Neural cell (in vitro differentiated cells): ENCODE measurements at regions not wholly inside any gene's neighbourhood (a gene's known extent, or its start where the extent isn't known, plus 50 kb on each side); places are given as distances from the start of the nearest gene placed in this dataset.

ENCODE experiments used
- H2AFZ ChIP-seq: fragments of 200-600, 300-800 bp; sonication (generic), shearing (Covaris generic); 2 replicates; pipeline ENCODE4 v1.6.0; 2014; ENCODE audit warnings: low read depth, mild to moderate bottlenecking, antibody characterized with exemption, low read length, moderate library complexity
- H3F3A ChIP-seq: fragments of 200-600 bp; shearing (Covaris generic); 2 replicates; pipeline ENCODE4 v1.6.1; 2016; ENCODE audit warnings: mild to moderate bottlenecking, moderate library complexity, mixed read lengths, antibody characterized with exemption, low read length; ENCODE audit not compliant: insufficient read depth, poor library complexity, severe bottlenecking
- H3K27ac ChIP-seq: fragments of 200-600, 300-800 bp; sonication (generic), shearing (Covaris generic); 2 replicates; pipeline ENCODE4 v1.5.1; 2014; ENCODE audit warnings: mild to moderate bottlenecking, low read length, moderate library complexity
- H3K27me3 ChIP-seq: fragments of 300-800, 200-600 bp; sonication (generic), shearing (Covaris generic); 2 replicates; pipeline ENCODE4 v1.6.0; 2014; ENCODE audit warnings: mild to moderate bottlenecking, low read depth, low read length, moderate library complexity; ENCODE audit not compliant: insufficient read depth
- H3K36me3 ChIP-seq: fragments of 300-800, 200-600 bp; sonication (generic), shearing (Covaris generic); 2 replicates; pipeline ENCODE4 v1.5.1; 2014; ENCODE audit warnings: mild to moderate bottlenecking, antibody characterized with exemption, low read length, moderate library complexity; ENCODE audit not compliant: insufficient read depth
- H3K4me2 ChIP-seq: fragments of 300-800, 200-600 bp; sonication (generic), shearing (Covaris generic); 2 replicates; pipeline ENCODE4 v1.6.0; 2014; ENCODE audit warnings: mild to moderate bottlenecking, low read length
- H3K4me3 ChIP-seq: fragments of 300-800, 200-600 bp; sonication (generic), shearing (Covaris generic); 2 replicates; pipeline ENCODE4 v1.5.1; 2014; ENCODE audit warnings: mild to moderate bottlenecking, low read length, moderate library complexity
- H3K79me2 ChIP-seq: fragments of 200-600 bp; shearing (Covaris generic); replicated peaks from 2 replicates; pipeline ENCODE4 v1.6.0; 2014; ENCODE audit warnings: mild to moderate bottlenecking, low read length, moderate library complexity; ENCODE audit not compliant: insufficient read depth
- H3K9ac ChIP-seq: fragments of 300-800, 200-600 bp; sonication (generic), shearing (Covaris generic); 2 replicates; pipeline ENCODE4 v1.6.1; 2016; ENCODE audit warnings: mild to moderate bottlenecking, low read length, mixed read lengths
- H3K9me2 ChIP-seq: fragments of 200-600 bp; shearing (Covaris generic); 2 replicates; pipeline ENCODE4 v1.6.1; 2016; ENCODE audit warnings: mild to moderate bottlenecking, low read length, mixed read lengths; ENCODE audit not compliant: insufficient read depth
- H3K9me3 ChIP-seq: fragments of 200-600, 300-800 bp; sonication (generic), shearing (Covaris generic); 2 replicates; pipeline ENCODE4 v1.6.1; 2016; ENCODE audit warnings: mild to moderate bottlenecking, mixed run types, low read length, moderate library complexity, mixed read lengths
- H4K20me1 ChIP-seq: fragments of 200-600 bp; shearing (Covaris generic); 2 replicates; pipeline ENCODE4 v1.6.1; 2016; ENCODE audit warnings: mild to moderate bottlenecking, mixed run types; ENCODE audit not compliant: insufficient read depth
- EP300 ChIP-seq: fragments of 450-650 bp; conservative IDR thresholded peaks from 2 replicates; pipeline ENCODE4 v1.6.1; 2014; ENCODE audit warnings: antibody characterized with exemption, mild to moderate bottlenecking, moderate library complexity; ENCODE audit not compliant: poor library complexity, severe bottlenecking
- EZH2 ChIP-seq: fragments of 200-600, 300-800 bp; shearing (Covaris generic), sonication (generic); IDR thresholded peaks from 2 replicates; pipeline ENCODE4 v1.6.1; 2014; ENCODE audit warnings: antibody characterized with exemption, low read length, borderline replicate concordance, mild to moderate bottlenecking; ENCODE audit not compliant: insufficient read depth, poor library complexity, severe bottlenecking
- MXI1 ChIP-seq: fragments of 450-650 bp; conservative IDR thresholded peaks from 2 replicates; pipeline ENCODE4 v1.6.1; 2014; ENCODE audit warnings: antibody characterized with exemption, mild to moderate bottlenecking; ENCODE audit not compliant: poor library complexity, severe bottlenecking
- POLR2AphosphoS5 ChIP-seq: IDR thresholded peaks from 2 replicates; pipeline ENCODE4 v1.6.1; 2012
- RAD21 ChIP-seq: fragments of 450-650 bp; conservative IDR thresholded peaks from 2 replicates; pipeline ENCODE4 v1.6.1; 2014; ENCODE audit warnings: antibody characterized with exemption, mild to moderate bottlenecking, moderate library complexity
- SMC3 ChIP-seq: fragments of 450-650 bp; conservative IDR thresholded peaks from 2 replicates; pipeline ENCODE4 v1.6.1; 2014; ENCODE audit warnings: antibody characterized with exemption, mild to moderate bottlenecking, moderate library complexity; ENCODE audit not compliant: poor library complexity
- TAF1 ChIP-seq: IDR thresholded peaks from 2 replicates; pipeline ENCODE4 v1.6.1; 2012; ENCODE audit warnings: low read depth
- TF ChIP-seq, protein P1 (sequence below): IDR thresholded peaks from 2 replicates; pipeline ENCODE4 v1.6.1; 2012; ENCODE audit warnings: borderline replicate concordance
- TF ChIP-seq, protein P2 (sequence below): fragments of 450-650 bp; IDR thresholded peaks from 2 replicates; pipeline ENCODE4 v1.5.1; 2014; ENCODE audit warnings: antibody characterized with exemption, mild to moderate bottlenecking, moderate library complexity; ENCODE audit not compliant: poor library complexity, severe bottlenecking

DNA sequence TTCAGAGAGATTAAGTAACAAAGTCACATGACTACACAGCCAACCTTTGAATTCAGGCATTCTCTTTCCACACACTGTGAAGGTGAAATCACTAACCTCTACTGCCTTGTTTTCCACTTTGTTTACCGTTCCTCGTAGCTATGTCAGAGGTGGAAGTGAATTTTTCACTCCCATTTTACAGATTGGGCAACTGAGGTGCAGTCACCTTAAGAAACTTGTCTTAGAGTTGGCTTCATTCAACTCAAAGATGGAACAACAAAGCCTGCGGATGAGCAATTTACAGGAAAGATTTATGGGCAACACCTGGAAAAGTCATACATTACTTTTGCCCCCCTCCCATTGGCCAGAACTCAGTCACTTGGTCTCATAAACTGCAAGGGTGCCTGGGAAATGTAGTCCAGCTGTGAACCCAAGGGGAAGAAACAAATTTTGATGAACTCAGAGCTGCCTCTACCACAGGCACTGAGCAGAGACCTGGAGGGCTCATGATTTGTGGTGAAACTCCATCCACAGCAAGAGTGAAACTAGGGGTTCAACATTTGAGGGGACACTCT is 784.6 kb upstream of the EEF2KMT start:
- Histone ChIP-seq H3K4me2 (no peak overlapping the region), H3K27ac (no peak overlapping the region), H3K36me3 (no peaks in the 10 kb centered on the region), H3K9me2 (no peaks in the 10 kb centered on the region), H4K20me1 (no peaks in the 10 kb centered on the region), H3F3A (no peaks in the 10 kb centered on the region), H2AFZ (no peak overlapping the region), H3K4me3 (no peak overlapping the region), H3K9ac (no peak overlapping the region), H3K79me2 (no peaks in the 10 kb centered on the region), H3K9me3 (no peaks in the 10 kb centered on the region), H3K27me3 (no peaks in the 10 kb centered on the region)
- TF ChIP-seq EP300: no peak
- TF ChIP-seq RAD21: no peak
- no peak for TF ChIP-seq SMC3
- no peak for TF ChIP-seq TAF1
- no peak for TF ChIP-seq POLR2AphosphoS5
- TF ChIP-seq, protein P1, sequence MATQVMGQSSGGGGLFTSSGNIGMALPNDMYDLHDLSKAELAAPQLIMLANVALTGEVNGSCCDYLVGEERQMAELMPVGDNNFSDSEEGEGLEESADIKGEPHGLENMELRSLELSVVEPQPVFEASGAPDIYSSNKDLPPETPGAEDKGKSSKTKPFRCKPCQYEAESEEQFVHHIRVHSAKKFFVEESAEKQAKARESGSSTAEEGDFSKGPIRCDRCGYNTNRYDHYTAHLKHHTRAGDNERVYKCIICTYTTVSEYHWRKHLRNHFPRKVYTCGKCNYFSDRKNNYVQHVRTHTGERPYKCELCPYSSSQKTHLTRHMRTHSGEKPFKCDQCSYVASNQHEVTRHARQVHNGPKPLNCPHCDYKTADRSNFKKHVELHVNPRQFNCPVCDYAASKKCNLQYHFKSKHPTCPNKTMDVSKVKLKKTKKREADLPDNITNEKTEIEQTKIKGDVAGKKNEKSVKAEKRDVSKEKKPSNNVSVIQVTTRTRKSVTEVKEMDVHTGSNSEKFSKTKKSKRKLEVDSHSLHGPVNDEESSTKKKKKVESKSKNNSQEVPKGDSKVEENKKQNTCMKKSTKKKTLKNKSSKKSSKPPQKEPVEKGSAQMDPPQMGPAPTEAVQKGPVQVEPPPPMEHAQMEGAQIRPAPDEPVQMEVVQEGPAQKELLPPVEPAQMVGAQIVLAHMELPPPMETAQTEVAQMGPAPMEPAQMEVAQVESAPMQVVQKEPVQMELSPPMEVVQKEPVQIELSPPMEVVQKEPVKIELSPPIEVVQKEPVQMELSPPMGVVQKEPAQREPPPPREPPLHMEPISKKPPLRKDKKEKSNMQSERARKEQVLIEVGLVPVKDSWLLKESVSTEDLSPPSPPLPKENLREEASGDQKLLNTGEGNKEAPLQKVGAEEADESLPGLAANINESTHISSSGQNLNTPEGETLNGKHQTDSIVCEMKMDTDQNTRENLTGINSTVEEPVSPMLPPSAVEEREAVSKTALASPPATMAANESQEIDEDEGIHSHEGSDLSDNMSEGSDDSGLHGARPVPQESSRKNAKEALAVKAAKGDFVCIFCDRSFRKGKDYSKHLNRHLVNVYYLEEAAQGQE: no peak
- TF ChIP-seq MXI1: no peak
- TF ChIP-seq, protein P2, sequence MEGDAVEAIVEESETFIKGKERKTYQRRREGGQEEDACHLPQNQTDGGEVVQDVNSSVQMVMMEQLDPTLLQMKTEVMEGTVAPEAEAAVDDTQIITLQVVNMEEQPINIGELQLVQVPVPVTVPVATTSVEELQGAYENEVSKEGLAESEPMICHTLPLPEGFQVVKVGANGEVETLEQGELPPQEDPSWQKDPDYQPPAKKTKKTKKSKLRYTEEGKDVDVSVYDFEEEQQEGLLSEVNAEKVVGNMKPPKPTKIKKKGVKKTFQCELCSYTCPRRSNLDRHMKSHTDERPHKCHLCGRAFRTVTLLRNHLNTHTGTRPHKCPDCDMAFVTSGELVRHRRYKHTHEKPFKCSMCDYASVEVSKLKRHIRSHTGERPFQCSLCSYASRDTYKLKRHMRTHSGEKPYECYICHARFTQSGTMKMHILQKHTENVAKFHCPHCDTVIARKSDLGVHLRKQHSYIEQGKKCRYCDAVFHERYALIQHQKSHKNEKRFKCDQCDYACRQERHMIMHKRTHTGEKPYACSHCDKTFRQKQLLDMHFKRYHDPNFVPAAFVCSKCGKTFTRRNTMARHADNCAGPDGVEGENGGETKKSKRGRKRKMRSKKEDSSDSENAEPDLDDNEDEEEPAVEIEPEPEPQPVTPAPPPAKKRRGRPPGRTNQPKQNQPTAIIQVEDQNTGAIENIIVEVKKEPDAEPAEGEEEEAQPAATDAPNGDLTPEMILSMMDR: no peak
- TF ChIP-seq EZH2: no peak

DNA sequence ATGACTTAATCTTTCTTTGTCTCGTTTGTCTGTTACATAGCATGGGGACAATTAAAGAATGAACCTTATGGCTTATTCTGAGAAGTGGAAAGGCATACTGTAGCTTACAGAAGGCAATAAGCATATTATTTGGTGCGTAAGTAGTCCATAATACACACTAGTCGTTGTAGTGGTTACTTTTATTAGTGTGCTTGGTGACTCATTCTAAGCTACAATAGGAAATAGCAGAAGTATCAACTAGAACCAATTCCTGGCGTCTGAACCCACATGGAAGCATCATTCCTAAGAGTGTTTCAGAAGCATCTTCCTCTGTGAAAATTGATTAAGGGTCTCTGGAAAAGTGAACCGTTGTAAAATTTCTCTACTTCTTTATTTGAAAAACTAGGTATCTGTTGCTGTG is 777.8 kb upstream of the EEF2KMT start:
- Histone ChIP-seq H3F3A (peaks cover 11% of the 10 kb centered on the region), H3K4me3 (peak overlapping the region; percentile 30), H3K4me2 (no peak overlapping the region), H3K27me3 (no peaks in the 10 kb centered on the region), H3K36me3 (no peaks in the 10 kb centered on the region), H2AFZ (no peak overlapping the region), H3K79me2 (no peaks in the 10 kb centered on the region), H3K9me2 (no peaks in the 10 kb centered on the region), H3K27ac (peak overlapping the region; percentile 86), H4K20me1 (no peaks in the 10 kb centered on the region), H3K9ac (peak overlapping the region; percentile 17), H3K9me3 (no peaks in the 10 kb centered on the region)
- no peak for TF ChIP-seq EZH2
- TF ChIP-seq, protein P2: no peak
- no peak for TF ChIP-seq RAD21
- no peak for TF ChIP-seq MXI1
